ENCODE measurements at regions not wholly inside any gene's neighbourhood (a gene's known extent, or its start where the extent isn't known, plus 50 kb on each side); places are given as distances from the start of the nearest gene placed in this dataset.

GRCh38 chr9:82438581-82438980 lies 450.0 kb downstream of the SPATA31D1 start:
- no peak overlapping the region for H3K4me3 Mint-ChIP-seq (ENCODE audit: unreplicated experiment)
- H3K27me3 Mint-ChIP-seq (ENCODE audit: unreplicated experiment), result no peaks in the 10 kb centered on the region

GRCh38 chr9:82443312-82443711 lies 454.7 kb downstream of the SPATA31D1 start:
- Mint-ChIP-seq H3K27me3 (ENCODE audit: unreplicated experiment) (no peaks in the 10 kb centered on the region), H3K4me3 (ENCODE audit: unreplicated experiment) (no peak overlapping the region), H3K36me3 (ENCODE audit: low read depth, unreplicated experiment) (peaks cover 8% of the 10 kb centered on the region), H3K27ac (ENCODE audit: unreplicated experiment) (no peak overlapping the region), H3K9me3 (ENCODE audit: unreplicated experiment) (peaks cover 10% of the 10 kb centered on the region), H3K4me1 (ENCODE audit: unreplicated experiment) (no peaks in the 10 kb centered on the region)
- no peak for DNase-seq (ENCODE audit: low spot score)
- no peak for TF ChIP-seq CTCF (IDR thresholded peaks at IDR 0.05; ENCODE audit: unreplicated experiment)

More at GRCh38 chr9:82438581-82438980, 450.0 kb downstream of the SPATA31D1 start:
- Mint-ChIP-seq H3K36me3 (ENCODE audit: low read depth, unreplicated experiment) (peaks cover 4% of the 10 kb centered on the region), H3K4me1 (ENCODE audit: unreplicated experiment) (no peaks in the 10 kb centered on the region), H3K9me3 (ENCODE audit: unreplicated experiment) (peaks cover 5% of the 10 kb centered on the region), H3K27ac (ENCODE audit: unreplicated experiment) (no peak overlapping the region)
- no peak for DNase-seq (ENCODE audit: low spot score)
- TF ChIP-seq CTCF (IDR thresholded peaks at IDR 0.05; ENCODE audit: unreplicated experiment), result no peak

- DNase-seq (ENCODE audit: low spot score), result no peak
- no peaks in the 10 kb centered on the region for H3K27me3 Mint-ChIP-seq (ENCODE audit: unreplicated experiment)
- no peak for TF ChIP-seq CTCF (IDR thresholded peaks at IDR 0.05; ENCODE audit: unreplicated experiment)
- no peak overlapping the region for H3K4me3 Mint-ChIP-seq (ENCODE audit: unreplicated experiment)
- peaks cover 5% of the 10 kb centered on the region for H3K9me3 Mint-ChIP-seq (ENCODE audit: unreplicated experiment)
- H3K36me3 Mint-ChIP-seq (ENCODE audit: low read depth, unreplicated experiment), result peaks cover 4% of the 10 kb centered on the region
- no peak overlapping the region for H3K27ac Mint-ChIP-seq (ENCODE audit: unreplicated experiment)
- H3K4me1 Mint-ChIP-seq (ENCODE audit: unreplicated experiment), result no peaks in the 10 kb centered on the region
Measured at GRCh38 chr9:82445556-82445955, 457.0 kb downstream of the SPATA31D1 start.

DNA sequence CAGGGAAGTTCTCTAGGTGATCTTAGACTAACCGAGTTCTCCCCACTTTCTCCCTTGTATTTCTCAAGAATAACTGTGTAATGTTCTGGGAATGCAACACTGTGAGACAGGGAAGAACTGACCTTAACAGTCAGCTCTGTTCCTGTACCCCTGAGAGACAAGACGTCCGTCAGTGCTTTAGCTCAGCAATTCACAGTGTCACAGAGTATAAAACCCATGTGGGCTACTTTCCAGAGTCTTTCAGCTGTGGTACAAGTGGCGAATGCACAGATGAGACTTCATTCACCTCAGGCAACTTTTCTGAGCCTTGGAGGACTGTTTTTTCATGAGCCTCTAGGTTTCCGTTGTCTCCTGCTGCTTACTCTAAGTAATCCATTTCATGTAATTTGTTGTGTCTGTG lies 458.8 kb downstream of the SPATA31D1 start:
- peaks cover 4% of the 10 kb centered on the region for H3K36me3 Mint-ChIP-seq (ENCODE audit: low read depth, unreplicated experiment)
- no peak overlapping the region for H3K4me3 Mint-ChIP-seq (ENCODE audit: unreplicated experiment)
- no peak for DNase-seq (ENCODE audit: low spot score)
- H3K27me3 Mint-ChIP-seq (ENCODE audit: unreplicated experiment), result no peaks in the 10 kb centered on the region
- TF ChIP-seq CTCF (IDR thresholded peaks at IDR 0.05; ENCODE audit: unreplicated experiment), result no peak
- no peak overlapping the region for H3K27ac Mint-ChIP-seq (ENCODE audit: unreplicated experiment)
- H3K9me3 Mint-ChIP-seq (ENCODE audit: unreplicated experiment), result peaks cover 5% of the 10 kb centered on the region
- H3K4me1 Mint-ChIP-seq (ENCODE audit: unreplicated experiment), result no peaks in the 10 kb centered on the region

DNA sequence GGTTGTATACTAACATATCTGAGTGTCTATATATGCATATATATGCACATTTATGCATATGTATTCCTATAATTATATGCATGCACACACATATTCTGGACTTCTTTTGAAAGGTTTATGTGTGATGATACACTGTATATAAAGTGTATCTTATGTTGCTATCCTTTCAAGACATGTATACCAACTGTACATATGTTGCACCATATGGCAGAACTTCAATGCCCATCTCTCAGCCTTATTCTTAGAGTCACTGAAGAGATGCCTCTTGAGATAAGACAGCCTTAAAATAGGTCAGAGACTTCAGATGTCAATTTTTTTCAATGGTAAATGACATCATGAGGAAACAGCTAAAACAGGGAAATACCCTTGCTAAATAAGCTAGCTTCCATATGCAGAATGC lies 461.4 kb downstream of the SPATA31D1 start:
- DNase-seq (ENCODE audit: low spot score), result no peak
- no peaks in the 10 kb centered on the region for H3K27me3 Mint-ChIP-seq (ENCODE audit: unreplicated experiment)
- H3K9me3 Mint-ChIP-seq (ENCODE audit: unreplicated experiment), result peaks cover 5% of the 10 kb centered on the region
- H3K36me3 Mint-ChIP-seq (ENCODE audit: low read depth, unreplicated experiment), result peaks cover 4% of the 10 kb centered on the region
- TF ChIP-seq CTCF (IDR thresholded peaks at IDR 0.05; ENCODE audit: unreplicated experiment), result no peak
- H3K4me1 Mint-ChIP-seq (ENCODE audit: unreplicated experiment), result no peaks in the 10 kb centered on the region
- H3K27ac Mint-ChIP-seq (ENCODE audit: unreplicated experiment), result no peak overlapping the region
- no peak overlapping the region for H3K4me3 Mint-ChIP-seq (ENCODE audit: unreplicated experiment)

All from endothelial cell (in vitro differentiated cells).